Lower leg skin (tissue), 3 donors: ENCODE measurements at regions not wholly inside any gene's neighbourhood (a gene's known extent, or its start where the extent isn't known, plus 50 kb on each side); places are given as distances from the start of the nearest gene placed in this dataset.

Source experiments
- CTCF ChIP-seq, 3 donors: fragments of 450-650 bp; IDR thresholded peaks; one replicate each; pipeline ENCODE4 v1.5.1; 2016; ENCODE audit warnings: antibody characterized with exemption in 3 of 3, mild to moderate bottlenecking in 3 of 3, moderate library complexity in 2 of 3
- POLR2A ChIP-seq, 2 donors: fragments of 450-650 bp; IDR thresholded peaks; one replicate each; pipeline ENCODE4 v1.6.1; 2016 to 2017; ENCODE audit warnings: antibody characterized with exemption in 2 of 2, mild to moderate bottlenecking in 1 of 2, moderate library complexity in 1 of 2

GRCh38 chr2:18819566-18819965 lies 230.2 kb upstream of the NT5C1B start:
- TF ChIP-seq CTCF (IDR thresholded peaks at IDR 0.05): no peak
- no peak for TF ChIP-seq POLR2A (IDR thresholded peaks at IDR 0.05)
